OCI-LY3 (cell line): ENCODE measurements at regions not wholly inside any gene's neighbourhood (a gene's known extent, or its start where the extent isn't known, plus 50 kb on each side); places are given as distances from the start of the nearest gene placed in this dataset.
"Not testable (repeated sequence)": the region's sequence is repeated elsewhere in the genome, so short reads cannot be mapped to it uniquely, and the experiment has no call there.

Source experiments
- H2AFZ ChIP-seq: fragments of 200-600, 300-600 bp; shearing (Covaris generic); 2 replicates; pipeline ENCODE4 v1.6.0; 2014; ENCODE audit warnings: antibody characterized with exemption, low read depth, low read length
- H3K27ac ChIP-seq: fragments of 200-600, 300-600 bp; sonication (generic); 2 replicates; pipeline ENCODE4 v1.5.1; 2014; ENCODE audit warnings: mild to moderate bottlenecking, low read length, moderate library complexity, mixed read lengths
- H3K27me3 ChIP-seq: fragments of 200-600, 300-600 bp; sonication (generic); 2 replicates; pipeline ENCODE4 v1.6.1; 2014; ENCODE audit warnings: low read depth, low read length, mixed read lengths
- H3K36me3 ChIP-seq: fragments of 200-600, 300-600 bp; sonication (generic); replicated peaks from 2 replicates; pipeline ENCODE3; 2014; ENCODE audit warnings: low read depth, low read length, mixed read lengths
- H3K4me1 ChIP-seq: fragments of 300-600, 200-600 bp; sonication (generic); 2 replicates; pipeline ENCODE4 v1.6.1; 2014; ENCODE audit warnings: low read length, mixed read lengths
- H3K4me2 ChIP-seq: fragments of 200-600, 300-600 bp; sonication (generic); 2 replicates; pipeline ENCODE4 v1.6.1; 2014; ENCODE audit warnings: low read length, mixed read lengths
- H3K4me3 ChIP-seq: fragments of 300-600, 200-600 bp; sonication (generic); 2 replicates; pipeline ENCODE4 v1.5.1; 2014; ENCODE audit warnings: antibody characterized with exemption, mild to moderate bottlenecking, low read length, moderate library complexity
- H3K79me2 ChIP-seq: fragments of 300-600, 200-600 bp; shearing (Covaris generic); 2 replicates; pipeline ENCODE4 v1.6.1; 2014; ENCODE audit warnings: mild to moderate bottlenecking, low read length, mixed read lengths
- H3K9ac ChIP-seq: fragments of 300-600, 200-600 bp; shearing (Covaris generic); 2 replicates; pipeline ENCODE4 v1.6.0; 2014; ENCODE audit warnings: mild to moderate bottlenecking, low read length, moderate library complexity
- H3K9me3 ChIP-seq: fragments of 200-600, 300-600 bp; shearing (Covaris generic); 2 replicates; pipeline ENCODE4 v1.6.1; 2014; ENCODE audit warnings: low read length, mixed read lengths; ENCODE audit not compliant: insufficient read depth
- H4K20me1 ChIP-seq: fragments of 200-600, 300-600 bp; sonication (generic); 2 replicates; pipeline ENCODE4 v1.6.1; 2016; ENCODE audit warnings: low read length, mixed read lengths; ENCODE audit not compliant: insufficient read depth
- EZH2phosphoT487 ChIP-seq: fragments of 200-600 bp; shearing (Covaris generic); IDR thresholded peaks from 2 replicates; pipeline ENCODE4 v1.6.1; 2018; ENCODE audit warnings: antibody characterized with exemption, mixed run types, low read depth
- TF ChIP-seq, protein P1 (sequence below): fragments of 200-600, 300-600 bp; sonication (generic); IDR thresholded peaks from 2 replicates; pipeline ENCODE4 v1.5.1; 2014; ENCODE audit warnings: antibody characterized with exemption, low read length, low read depth

DNA sequence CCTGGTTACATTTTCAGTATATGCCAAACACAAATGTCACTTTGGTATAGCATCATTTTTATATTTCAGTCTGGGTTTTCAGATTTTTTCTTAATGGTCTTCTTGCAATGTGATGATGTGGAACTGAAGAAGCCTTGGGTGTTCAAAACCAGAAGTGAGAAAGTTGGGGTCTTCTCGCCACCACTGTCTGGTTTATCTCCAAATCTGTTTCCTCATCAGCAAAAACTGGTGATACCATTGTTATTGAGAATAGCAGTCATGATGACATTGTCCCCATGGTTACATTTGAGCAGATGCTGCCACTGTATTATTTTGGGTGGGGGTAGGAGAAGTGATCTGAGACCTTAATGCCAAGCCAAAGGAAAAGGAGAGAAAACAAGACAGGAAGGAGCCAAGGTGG lies 85.9 kb upstream of the MAP3K1 start:
- Histone ChIP-seq H4K20me1 (no peaks in the 10 kb centered on the region), H3K9ac (no peak overlapping the region), H3K79me2 (no peaks in the 10 kb centered on the region), H3K4me3 (peak overlapping the region; percentile 24), H3K27ac (peak overlapping the region; percentile 56), H3K4me2 (peak overlapping the region; percentile 59), H3K27me3 (no peaks in the 10 kb centered on the region), H2AFZ (no peak overlapping the region), H3K36me3 (no peaks in the 10 kb centered on the region), H3K9me3 (no peaks in the 10 kb centered on the region), H3K4me1 (peaks cover 32% of the 10 kb centered on the region)
- TF ChIP-seq, protein P1, sequence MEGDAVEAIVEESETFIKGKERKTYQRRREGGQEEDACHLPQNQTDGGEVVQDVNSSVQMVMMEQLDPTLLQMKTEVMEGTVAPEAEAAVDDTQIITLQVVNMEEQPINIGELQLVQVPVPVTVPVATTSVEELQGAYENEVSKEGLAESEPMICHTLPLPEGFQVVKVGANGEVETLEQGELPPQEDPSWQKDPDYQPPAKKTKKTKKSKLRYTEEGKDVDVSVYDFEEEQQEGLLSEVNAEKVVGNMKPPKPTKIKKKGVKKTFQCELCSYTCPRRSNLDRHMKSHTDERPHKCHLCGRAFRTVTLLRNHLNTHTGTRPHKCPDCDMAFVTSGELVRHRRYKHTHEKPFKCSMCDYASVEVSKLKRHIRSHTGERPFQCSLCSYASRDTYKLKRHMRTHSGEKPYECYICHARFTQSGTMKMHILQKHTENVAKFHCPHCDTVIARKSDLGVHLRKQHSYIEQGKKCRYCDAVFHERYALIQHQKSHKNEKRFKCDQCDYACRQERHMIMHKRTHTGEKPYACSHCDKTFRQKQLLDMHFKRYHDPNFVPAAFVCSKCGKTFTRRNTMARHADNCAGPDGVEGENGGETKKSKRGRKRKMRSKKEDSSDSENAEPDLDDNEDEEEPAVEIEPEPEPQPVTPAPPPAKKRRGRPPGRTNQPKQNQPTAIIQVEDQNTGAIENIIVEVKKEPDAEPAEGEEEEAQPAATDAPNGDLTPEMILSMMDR: no peak
- no peak for TF ChIP-seq EZH2phosphoT487

- Histone ChIP-seq H3K27ac (no peak overlapping the region), H2AFZ (no peak overlapping the region), H3K4me1 (peaks cover 20% of the 10 kb centered on the region), H4K20me1 (no peaks in the 10 kb centered on the region), H3K36me3 (no peaks in the 10 kb centered on the region), H3K4me3 (no peak overlapping the region), H3K79me2 (no peaks in the 10 kb centered on the region), H3K4me2 (no peak overlapping the region), H3K9me3 (no peaks in the 10 kb centered on the region), H3K27me3 (no peaks in the 10 kb centered on the region), H3K9ac (no peak overlapping the region)
- TF ChIP-seq EZH2phosphoT487: no peak
- TF ChIP-seq, protein P1: no peak
Observed at GRCh38 chr5:56725711-56726411, 89.5 kb upstream of the MAP3K1 start.

GRCh38 chr5:56724857-56725256 lies 90.5 kb upstream of the MAP3K1 start:
- H4K20me1 ChIP-seq, H3K4me3 ChIP-seq, H3K36me3 ChIP-seq, H3K9me3 ChIP-seq, H3K27ac ChIP-seq, H2AFZ ChIP-seq, H3K79me2 ChIP-seq, H3K4me2 ChIP-seq, H3K27me3 ChIP-seq, H3K9ac ChIP-seq: not testable (repeated sequence)
- peaks cover 16% of the 10 kb centered on the region for H3K4me1 ChIP-seq

DNA sequence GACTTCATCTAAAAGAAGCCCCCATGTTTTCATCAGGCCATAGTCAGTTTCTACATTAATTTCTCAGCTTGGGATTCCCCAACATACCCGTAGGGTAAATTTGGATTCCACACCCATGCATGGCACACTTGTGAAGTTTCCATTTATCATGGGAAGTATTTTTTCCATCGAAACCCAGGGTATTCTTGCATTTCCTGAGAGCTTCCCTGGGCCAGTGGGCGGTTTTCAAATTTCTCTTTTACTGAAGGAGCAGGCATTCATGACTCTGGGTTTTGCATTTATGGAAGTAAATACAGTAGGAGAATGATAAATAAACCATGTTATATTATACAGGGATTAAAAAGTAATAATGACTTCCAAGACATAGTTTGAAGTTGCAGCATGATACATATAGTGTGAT lies 93.0 kb upstream of the MAP3K1 start:
- H3K4me1 ChIP-seq: no peaks in the 10 kb centered on the region
- no peak overlapping the region for H3K4me2 ChIP-seq
- TF ChIP-seq, protein P1: no peak
- TF ChIP-seq EZH2phosphoT487: no peak
- peaks cover 3% of the 10 kb centered on the region; the same call in 1 of the 2 replicates for H3K27me3 ChIP-seq
- H2AFZ ChIP-seq: no peak overlapping the region
- no peaks in the 10 kb centered on the region for H3K9me3 ChIP-seq
- H3K9ac ChIP-seq: no peak overlapping the region
- no peaks in the 10 kb centered on the region for H3K79me2 ChIP-seq
- no peaks in the 10 kb centered on the region for H4K20me1 ChIP-seq
- H3K4me3 ChIP-seq: no peak overlapping the region
- no peaks in the 10 kb centered on the region for H3K36me3 ChIP-seq
- no peak overlapping the region for H3K27ac ChIP-seq
